HCT116 (cell line): ENCODE measurements at regions not wholly inside any gene's neighbourhood (a gene's known extent, or its start where the extent isn't known, plus 50 kb on each side); places are given as distances from the start of the nearest gene placed in this dataset.

Experiments
- ATAC-seq: fragments of 200-7000 bp; cut with Tn5 transposase; 2 replicates; pipeline ENCODE4 v1.9.1; 2020; ENCODE audit warnings: mild to moderate bottlenecking, moderate library complexity
- BruUV-seq: library from RNA; stranded (reverse); fragments of 400-500 nt; replicated peaks from 2 replicates; lab custom pipeline; 2021; lab: Mats Ljungman, UMichigan
- CTCF ChIA-PET: fragments of 300-600 bp; sonication (Branson Sonifier 250); formaldehyde crosslinking; loops from one replicate; lab custom pipeline; 2021; ENCODE audit warnings: antibody characterized with exemption; lab: Charles Lee
- POLR2A ChIA-PET: fragments of 300-600, 350-600 bp; sonication (Branson Sonifier 250); formaldehyde crosslinking; loops from one replicate; lab custom pipeline; 2021; ENCODE audit warnings: antibody characterized with exemption; lab: Charles Lee
- RAD21 ChIA-PET, 2 experiments: fragments of 300-600 bp; sonication (Branson Sonifier 250); formaldehyde crosslinking; loops; one replicate each; lab custom pipeline; 2023; ENCODE audit warnings: low total read pairs in 2 of 2; ENCODE audit not compliant: uncharacterized antibody in 2 of 2, unreplicated experiment in 2 of 2, low non-redundant PET in 1 of 2; lab: Charles Lee
- DNase-seq: peaks from one replicate; pipeline ENCODE4 v3.0.0-alpha.2; 2010; ENCODE audit warnings: low read depth, low spot score
- H2AFZ ChIP-seq: fragments of 200-600 bp; shearing (Covaris generic), sonication (generic); 2 replicates; pipeline ENCODE4 v1.6.1; 2017; ENCODE audit warnings: low read depth, mixed run types, mixed read lengths, antibody characterized with exemption, low read length; ENCODE audit not compliant: poor library complexity, severe bottlenecking
- H3K27ac ChIP-seq: 2 replicates; pipeline ENCODE4 v1.5.1; 2012; ENCODE audit warnings: low read depth, low read length
- H3K27me3 ChIP-seq: fragments of 200-600 bp; sonication (generic); 2 replicates; pipeline ENCODE4 v1.6.1; 2016; ENCODE audit warnings: mixed run types, low read length, mixed read lengths; ENCODE audit not compliant: insufficient read depth
- H3K36me3 ChIP-seq, 2 experiments: fragments of 200-500 bp in 1 of 2; fragments of 200-600 bp in 1 of 2; sonication (Bioruptor generic) in 1 of 2; sonication (generic) in 1 of 2; 2 replicates each; pipeline versions ENCODE4 v1.5.1 to v1.6.1; 2014 to 2016; ENCODE audit warnings: low read length in 2 of 2, inconsistent platforms in 1 of 2, mixed read lengths in 1 of 2, mixed run types in 1 of 2; ENCODE audit not compliant: insufficient read depth in 2 of 2, control insufficient read depth in 1 of 2
- H3K4me1 ChIP-seq, 2 experiments: fragments of 200-600 bp in 1 of 2; sonication (generic) in 1 of 2; 2 replicates each; pipeline versions ENCODE4 v1.5.1 to v1.6.1; 2012 to 2017; ENCODE audit warnings: low read length in 2 of 2, inconsistent platforms in 1 of 2, mild to moderate bottlenecking in 1 of 2, mixed read lengths in 1 of 2, mixed run types in 1 of 2, moderate library complexity in 1 of 2; ENCODE audit not compliant: insufficient read depth in 2 of 2, control insufficient read depth in 1 of 2
- H3K4me2 ChIP-seq: fragments of 200-600 bp; sonication (generic); 2 replicates; pipeline ENCODE4 v1.6.1; 2017; ENCODE audit warnings: mixed run types, low read length, mixed read lengths
- H3K4me3 ChIP-seq, 2 experiments: fragments of 200-600 bp in 1 of 2; sonication (generic) in 1 of 2; replicated peaks in 1 of 2; 2 replicates each; pipeline ENCODE4 v1.5.1; 2011 to 2016; ENCODE audit warnings: low read length in 2 of 2, control low read depth in 1 of 2, low read depth in 1 of 2, mild to moderate bottlenecking in 1 of 2, mixed read lengths in 1 of 2, mixed run types in 1 of 2
- H3K79me2 ChIP-seq: fragments of 200-600 bp; sonication (generic); 2 replicates; pipeline ENCODE4 v1.6.1; 2017; ENCODE audit warnings: mild to moderate bottlenecking, mixed run types, low read length, moderate library complexity, mixed read lengths; ENCODE audit not compliant: insufficient read depth
- H3K9ac ChIP-seq: fragments of 200-600 bp; sonication (generic); 2 replicates; pipeline ENCODE4 v1.6.1; 2016; ENCODE audit warnings: low read length, mixed read lengths
- H3K9me2 ChIP-seq: fragments of 200-600 bp; sonication (generic), shearing (Covaris generic); 2 replicates; pipeline ENCODE4 v1.6.1; 2017; ENCODE audit warnings: mixed run types, mild to moderate bottlenecking, moderate library complexity; ENCODE audit not compliant: insufficient read depth
- H3K9me3 ChIP-seq, 2 experiments: fragments of 200-500 bp in 1 of 2; fragments of 200-600 bp in 1 of 2; sonication (Bioruptor generic) in 1 of 2; sonication (generic) in 1 of 2; 2 replicates each; pipeline ENCODE4 v1.6.1; 2014 to 2017; ENCODE audit warnings: low read length in 2 of 2, mixed read lengths in 2 of 2, inconsistent platforms in 1 of 2, low read depth in 1 of 2, mild to moderate bottlenecking in 1 of 2, mixed run types in 1 of 2, moderate library complexity in 1 of 2; ENCODE audit not compliant: control insufficient read depth in 1 of 2, insufficient read depth in 1 of 2
- H4K20me1 ChIP-seq: fragments of 200-600 bp; sonication (generic), shearing (Covaris generic); 2 replicates; pipeline ENCODE4 v1.6.1; 2017; ENCODE audit warnings: mixed run types, mild to moderate bottlenecking, moderate library complexity; ENCODE audit not compliant: insufficient read depth
- ATF3 ChIP-seq: IDR thresholded peaks from 2 replicates; pipeline ENCODE4 v1.6.1; 2012
- CBX3 ChIP-seq: IDR thresholded peaks from 2 replicates; pipeline ENCODE4 v1.6.1; 2012; ENCODE audit warnings: low read depth
- CEBPB ChIP-seq: IDR thresholded peaks from 2 replicates; pipeline ENCODE4 v1.6.1; 2012; ENCODE audit warnings: low read depth
- ELF1 ChIP-seq: IDR thresholded peaks from 2 replicates; pipeline ENCODE4 v1.6.1; 2012; ENCODE audit warnings: low read depth, borderline replicate concordance
- EZH2 ChIP-seq: fragments of 200-600 bp; sonication (generic); IDR thresholded peaks from 2 replicates; pipeline ENCODE4 v1.6.1; 2017; ENCODE audit warnings: antibody characterized with exemption, mixed run types
- EZH2phosphoT487 ChIP-seq: fragments of 200-600 bp; IDR thresholded peaks from 2 replicates; pipeline ENCODE4 v1.6.1; 2018; ENCODE audit warnings: antibody characterized with exemption, borderline replicate concordance
- MAX ChIP-seq: IDR thresholded peaks from 2 replicates; pipeline ENCODE4 v1.6.1; 2012
- POLR2AphosphoS5 ChIP-seq: IDR thresholded peaks from 2 replicates; pipeline ENCODE4 v1.6.1; 2011; ENCODE audit warnings: mild to moderate bottlenecking, low read depth, low read length, moderate library complexity
- RAD21 ChIP-seq: IDR thresholded peaks from 2 replicates; pipeline ENCODE4 v1.6.1; 2012; ENCODE audit warnings: low read depth, mild to moderate bottlenecking
- SIN3A ChIP-seq: IDR thresholded peaks from 2 replicates; pipeline ENCODE4 v1.6.1; 2012; ENCODE audit warnings: low read depth
- SP1 ChIP-seq: IDR thresholded peaks from 2 replicates; pipeline ENCODE4 v1.6.1; 2012; ENCODE audit warnings: low read depth
- SRF ChIP-seq: IDR thresholded peaks from 2 replicates; pipeline ENCODE4 v1.6.1; 2012; ENCODE audit warnings: low read depth
- TCF7L2 ChIP-seq: IDR thresholded peaks from 2 replicates; pipeline ENCODE4 v1.7.0; 2011; ENCODE audit warnings: borderline replicate concordance, inconsistent platforms; ENCODE audit not compliant: insufficient read depth, insufficient read length; ENCODE audit errors: extremely low read depth
- YY1 ChIP-seq: IDR thresholded peaks from 2 replicates; pipeline ENCODE4 v1.6.1; 2011; ENCODE audit warnings: low read length, low read depth, moderate library complexity, mild to moderate bottlenecking; ENCODE audit not compliant: insufficient replicate concordance; ENCODE audit errors: extremely low read depth
- ZBTB33 ChIP-seq: IDR thresholded peaks from 2 replicates; pipeline ENCODE4 v1.6.1; 2011; ENCODE audit warnings: mild to moderate bottlenecking, low read length, moderate library complexity; ENCODE audit not compliant: insufficient replicate concordance; ENCODE audit errors: extremely low read depth
- ZFX ChIP-seq: fragments of 450-650 bp; IDR thresholded peaks from 2 replicates; pipeline ENCODE4 v1.6.1; 2017
- ZNF274 ChIP-seq: fragments of 200-500 bp; sonication (Bioruptor generic); IDR thresholded peaks from 2 replicates; pipeline ENCODE4 v1.6.1; 2014; ENCODE audit warnings: mild to moderate bottlenecking, low read depth, low read length, inconsistent platforms
- intact Hi-C: fragments of 100-400 bp; cut with micrococcal nuclease; formaldehyde crosslinking; loops from 2 replicates; pipeline ENCODE4 v1.10.0; 2022

GRCh38 chr18:29351171-29351570, 1174.2 kb upstream of the CDH2 start:
- Histone ChIP-seq H3K36me3 (no peaks in the 10 kb centered on the region), H2AFZ (no peak overlapping the region), H3K27ac (no peak overlapping the region), H3K4me3 (no peak overlapping the region), H3K9me3 (peaks cover 4 to 5% of the 10 kb centered on the region in 2 experiments; a peak in 2 of 4 replicates), H3K9me2 (no peaks in the 10 kb centered on the region), H3K4me1 (no peaks in the 10 kb centered on the region), H3K27me3 (no peaks in the 10 kb centered on the region), H4K20me1 (no peaks in the 10 kb centered on the region), H3K79me2 (no peaks in the 10 kb centered on the region), H3K4me2 (no peak overlapping the region), H3K9ac (no peak overlapping the region)
- no TSS peak for BruUV-seq
- ATAC-seq (no peak), DNase-seq (no peak)
- ChIA-PET CTCF (no interaction called here), RAD21 (no interaction called here), POLR2A (no interaction called here)
- intact Hi-C loops: no loop called here
- TF ChIP-seq ELF1: no peak
- no peak for TF ChIP-seq CEBPB
- no peak for TF ChIP-seq MAX
- no peak for TF ChIP-seq ATF3
- TF ChIP-seq EZH2: no peak
- no peak for TF ChIP-seq TCF7L2
- TF ChIP-seq ZBTB33: no peak
- no peak for TF ChIP-seq ZNF274
- no peak for TF ChIP-seq RAD21
- TF ChIP-seq SRF: no peak
- TF ChIP-seq SIN3A: no peak
- TF ChIP-seq EZH2phosphoT487: no peak
- TF ChIP-seq CBX3: no peak
- no peak for TF ChIP-seq ZFX
- TF ChIP-seq POLR2AphosphoS5: no peak
- TF ChIP-seq SP1: no peak
- TF ChIP-seq YY1: no peak
